H1 (cell line): ENCODE measurements at regions not wholly inside any gene's neighbourhood (a gene's known extent, or its start where the extent isn't known, plus 50 kb on each side); places are given as distances from the start of the nearest gene placed in this dataset.

Source experiments
- CTCF ChIA-PET: fragments of 300-600 bp; sonication (Branson Sonifier 250); formaldehyde crosslinking; loops from one replicate; lab custom pipeline; 2021; ENCODE audit not compliant: partially characterized antibody; lab: Charles Lee
- POLR2A ChIA-PET: fragments of 300-600 bp; sonication (Branson Sonifier 250); formaldehyde crosslinking; loops from one replicate; lab custom pipeline; 2021; ENCODE audit warnings: inconsistent platforms; ENCODE audit not compliant: partially characterized antibody; lab: Charles Lee
- DNase-seq, 2 experiments: peaks; one replicate each; pipeline versions ENCODE4 v3.0.0 to v3.0.0-alpha.2; 2010 to 2022; ENCODE audit warnings: low spot score in 2 of 2, low read depth in 1 of 2, mixed read lengths in 1 of 2
- FAIRE-seq: peaks from 2 replicates; lab custom pipeline; 2011; peaks lifted over from hg19 to GRCh38; lab: Jason Lieb, UNC
- H2AFZ ChIP-seq: 2 replicates; pipeline ENCODE4 v1.8.1; 2012; ENCODE audit warnings: low read length, inconsistent platforms
- H2AK5ac ChIP-seq: 2 replicates; pipeline ENCODE4 v1.6.1; 2013; ENCODE audit warnings: low read depth, low read length
- H2BK120ac ChIP-seq: replicated peaks from 2 replicates; pipeline ENCODE3; 2013; ENCODE audit warnings: low read depth, low read length, inconsistent platforms
- H2BK12ac ChIP-seq: 2 replicates; pipeline ENCODE4 v1.6.1; 2013; ENCODE audit warnings: low read depth, low read length
- H2BK15ac ChIP-seq: 2 replicates; pipeline ENCODE4 v1.6.1; 2013; ENCODE audit warnings: low read length
- H2BK20ac ChIP-seq: 2 replicates; pipeline ENCODE4 v1.6.1; 2013; ENCODE audit warnings: low read length
- H2BK5ac ChIP-seq: 2 replicates; pipeline ENCODE4 v1.6.1; 2013; ENCODE audit warnings: low read depth, low read length
- H3K14ac ChIP-seq: 2 replicates; pipeline ENCODE4 v1.6.1; 2013; ENCODE audit warnings: inconsistent platforms; ENCODE audit not compliant: insufficient read length
- H3K18ac ChIP-seq: 2 replicates; pipeline ENCODE4 v1.6.1; 2013; ENCODE audit warnings: low read length; ENCODE audit errors: extremely low read depth
- H3K23ac ChIP-seq: 2 replicates; pipeline ENCODE4 v1.6.1; 2013; ENCODE audit warnings: inconsistent platforms; ENCODE audit not compliant: insufficient read length
- H3K23me2 ChIP-seq: 2 replicates; pipeline ENCODE4 v1.6.1; 2013; ENCODE audit warnings: low read depth, low read length
- H3K27ac ChIP-seq: 2 replicates; pipeline ENCODE4 v1.6.1; 2011; ENCODE audit warnings: low read depth, low read length, inconsistent platforms
- H3K27me3 ChIP-seq, 4 experiments: replicated peaks in 1 of 4; 1 replicate in 1 of 4; 2 replicates in 3 of 4; pipeline versions ENCODE4 v1.6.1 to v1.8.1; 2011 to 2013; ENCODE audit warnings: low read length in 3 of 4, mild to moderate bottlenecking in 3 of 4, inconsistent platforms in 2 of 4, mixed read lengths in 2 of 4, moderate library complexity in 1 of 4; ENCODE audit not compliant: control insufficient read depth in 3 of 4, insufficient read depth in 3 of 4; ENCODE audit errors: extremely low read depth in 1 of 4
- H3K36me3 ChIP-seq, 4 experiments: 2 replicates each; pipeline versions ENCODE4 v1.6.1 to v1.8.1; 2011 to 2013; ENCODE audit warnings: mild to moderate bottlenecking in 4 of 4, low read length in 3 of 4, moderate library complexity in 2 of 4, control low read depth in 1 of 4, inconsistent platforms in 1 of 4; ENCODE audit not compliant: insufficient read depth in 4 of 4, control insufficient read depth in 2 of 4
- H3K4ac ChIP-seq: replicated peaks from 2 replicates; pipeline ENCODE3; 2013; ENCODE audit warnings: low read length, low read depth, mixed read lengths, inconsistent platforms; ENCODE audit not compliant: insufficient read length
- H3K4me1 ChIP-seq, 4 experiments: replicated peaks in 1 of 4; 1 replicate in 1 of 4; 2 replicates in 3 of 4; pipeline versions ENCODE4 v1.6.1 to v1.8.1; 2011 to 2013; ENCODE audit warnings: low read length in 3 of 4, inconsistent platforms in 2 of 4, mixed read lengths in 1 of 4; ENCODE audit not compliant: insufficient read depth in 4 of 4, control insufficient read depth in 3 of 4
- H3K4me2 ChIP-seq, 2 experiments: 2 replicates each; pipeline versions ENCODE4 v1.6.1 to v1.8.1; 2011 to 2013; ENCODE audit warnings: low read depth in 2 of 2, low read length in 2 of 2, control low read depth in 1 of 2, inconsistent platforms in 1 of 2, mild to moderate bottlenecking in 1 of 2; ENCODE audit not compliant: insufficient read depth in 1 of 2
- H3K4me3 ChIP-seq, 4 experiments: fragments of 200-600, 300-600 bp in 1 of 4; sonication (generic), shearing (Covaris generic), sonication (Bioruptor Twin) in 1 of 4; 2 replicates each; pipeline versions ENCODE4 v1.5.1 to v1.8.1; 2011 to 2016; ENCODE audit warnings: low read length in 4 of 4, low read depth in 3 of 4, control low read depth in 2 of 4, inconsistent platforms in 2 of 4, mild to moderate bottlenecking in 2 of 4, mixed read lengths in 1 of 4, moderate library complexity in 1 of 4; ENCODE audit not compliant: insufficient read depth in 2 of 4; ENCODE audit errors: extremely low read depth in 1 of 4
- H3K56ac ChIP-seq: replicated peaks from 2 replicates; pipeline ENCODE3; 2013; ENCODE audit warnings: low read depth, mild to moderate bottlenecking, mixed read lengths, low read length, inconsistent platforms; ENCODE audit not compliant: insufficient read length
- H3K79me1 ChIP-seq: 2 replicates; pipeline ENCODE4 v1.6.1; 2013; ENCODE audit warnings: low read depth, low read length, control low read depth
- H3K79me2 ChIP-seq, 2 experiments: 2 replicates each; pipeline versions ENCODE4 v1.6.1 to v1.8.1; 2012 to 2013; ENCODE audit warnings: low read length in 2 of 2, mild to moderate bottlenecking in 2 of 2, inconsistent platforms in 1 of 2; ENCODE audit not compliant: insufficient read depth in 2 of 2, control insufficient read depth in 1 of 2
- H3K9ac ChIP-seq, 4 experiments: replicated peaks in 1 of 4; 1 replicate in 1 of 4; 2 replicates in 3 of 4; pipeline versions ENCODE4 v1.6.1 to v1.8.1; 2011 to 2013; ENCODE audit warnings: low read depth in 3 of 4, low read length in 3 of 4, control low read depth in 2 of 4, mild to moderate bottlenecking in 2 of 4, moderate library complexity in 2 of 4, inconsistent platforms in 1 of 4; ENCODE audit errors: extremely low read depth in 1 of 4
- H3K9me3 ChIP-seq, 2 experiments: 2 replicates each; pipeline versions ENCODE4 v1.6.1 to v1.8.1; 2012 to 2013; ENCODE audit warnings: mild to moderate bottlenecking in 2 of 2, moderate library complexity in 2 of 2, control low read depth in 1 of 2, inconsistent platforms in 1 of 2, low read depth in 1 of 2, low read length in 1 of 2, mixed read lengths in 1 of 2; ENCODE audit not compliant: insufficient read depth in 2 of 2
- H4K20me1 ChIP-seq, 2 experiments: replicated peaks in 1 of 2; 2 replicates each; pipeline versions ENCODE3 to v1.8.1; 2011 to 2013; ENCODE audit warnings: inconsistent platforms in 2 of 2, low read length in 2 of 2, mild to moderate bottlenecking in 1 of 2; ENCODE audit not compliant: insufficient read depth in 2 of 2, control insufficient read depth in 1 of 2
- H4K5ac ChIP-seq: 2 replicates; pipeline ENCODE4 v1.6.1; 2013; ENCODE audit warnings: low read length, low read depth, mixed read lengths, inconsistent platforms; ENCODE audit not compliant: insufficient read length
- H4K8ac ChIP-seq: 2 replicates; pipeline ENCODE4 v1.8.0; 2013; ENCODE audit warnings: mild to moderate bottlenecking, moderate library complexity, low read length, inconsistent platforms; ENCODE audit not compliant: insufficient read depth; ENCODE audit errors: extremely low read depth
- H4K91ac ChIP-seq: replicated peaks from 2 replicates; pipeline ENCODE3; 2013; ENCODE audit warnings: low read length, mixed read lengths, inconsistent platforms; ENCODE audit not compliant: insufficient read length
- CBX5 ChIP-seq: fragments of 300-800, 300-1000 bp; sonication (generic); IDR thresholded peaks from 2 replicates; pipeline ENCODE4 v1.7.1; 2016; ENCODE audit warnings: antibody characterized with exemption, low read length, low read depth
- CREB1 ChIP-seq: IDR thresholded peaks from 2 replicates; pipeline ENCODE4 v1.6.1; 2012; ENCODE audit warnings: inconsistent platforms
- CTBP2 ChIP-seq: IDR thresholded peaks from 2 replicates; pipeline ENCODE4 v1.7.0; 2011; ENCODE audit warnings: borderline replicate concordance, mild to moderate bottlenecking, moderate library complexity, mixed read lengths, low read length; ENCODE audit not compliant: insufficient read depth, insufficient read length
- EZH2 ChIP-seq: fragments of 200-600 bp; sonication (generic); IDR thresholded peaks from 2 replicates; pipeline ENCODE4 v1.7.1; 2012; ENCODE audit warnings: low read depth, mild to moderate bottlenecking, moderate library complexity, low read length, inconsistent platforms; ENCODE audit not compliant: severe bottlenecking
- GABPA ChIP-seq: IDR thresholded peaks from 2 replicates; pipeline ENCODE4 v1.6.1; 2011; ENCODE audit warnings: mild to moderate bottlenecking, low read length, moderate library complexity, borderline replicate concordance; ENCODE audit not compliant: insufficient read depth
- GTF2F1 ChIP-seq: IDR thresholded peaks from 2 replicates; pipeline ENCODE4 v1.6.1; 2012; ENCODE audit warnings: low read depth, low read length, improper control_type of control experiment, borderline replicate concordance
- POLR2A ChIP-seq, 2 experiments: IDR thresholded peaks; 1 replicate in 1 of 2; 2 replicates in 1 of 2; pipeline ENCODE4 v1.6.1; 2011; ENCODE audit warnings: low read depth in 2 of 2, low read length in 2 of 2, mild to moderate bottlenecking in 2 of 2; ENCODE audit errors: control extremely low read depth in 1 of 2
- POU5F1 ChIP-seq: IDR thresholded peaks from 2 replicates; pipeline ENCODE4 v1.6.1; 2011; ENCODE audit warnings: low read depth, mild to moderate bottlenecking, low read length, moderate library complexity
- RXRA ChIP-seq: IDR thresholded peaks from 2 replicates; pipeline ENCODE4 v1.6.1; 2011; ENCODE audit warnings: low read depth, mild to moderate bottlenecking, low read length, moderate library complexity; ENCODE audit not compliant: insufficient read depth
- SIN3A ChIP-seq, 2 experiments: IDR thresholded peaks in 1 of 2; conservative IDR thresholded peaks in 1 of 2; 2 replicates each; pipeline ENCODE4 v1.6.1; 2011 to 2012; ENCODE audit warnings: low read length in 2 of 2, improper control_type of control experiment in 1 of 2, low read depth in 1 of 2, mild to moderate bottlenecking in 1 of 2
- TAF1 ChIP-seq: IDR thresholded peaks from 2 replicates; pipeline ENCODE4 v1.6.1; 2011; ENCODE audit warnings: mild to moderate bottlenecking, low read depth, low read length
- TEAD4 ChIP-seq: IDR thresholded peaks from 2 replicates; pipeline ENCODE4 v1.6.1; 2012; ENCODE audit warnings: low read depth, low read length, inconsistent platforms, mixed read lengths
- USF2 ChIP-seq: IDR thresholded peaks from 2 replicates; pipeline ENCODE4 v1.6.1; 2011; ENCODE audit warnings: low read length, improper control_type of control experiment
- WGBS, 2 experiments: shearing (Covaris generic) in 1 of 2; methylation state at CpG; one replicate each; pipeline versions ENCODE4 v1.1.6 to v1.1.7; 2013 to 2015; ENCODE audit warnings: low lambda C conversion rate in 2 of 2, mixed read lengths in 2 of 2, inconsistent platforms in 1 of 2, low coverage in 1 of 2, missing lambda C conversion rate in 1 of 2; ENCODE audit not compliant: insufficient replicate concordance in 2 of 2, insufficient coverage in 1 of 2, insufficient read length in 1 of 2; ENCODE audit errors: extremely low coverage in 1 of 2, missing lambda C conversion rate in 1 of 2; 5-methylcytosine and 5-hydroxymethylcytosine counted together

GRCh38 chr18:44507729-44508325, 172.9 kb upstream of the SETBP1 start:
- FAIRE-seq, result no peak
- H2BK15ac ChIP-seq, result no peak overlapping the region
- ChIA-PET CTCF (interaction anchor here (0.8 kb wide), 1 partner anchor 1912 kb away, joined by 3 read pairs; no protein-coding TSS in a partner anchor), POLR2A (interaction anchor here (0.6 kb wide), 1 partner anchor 1667 kb away, joined by 3 read pairs; no protein-coding TSS in a partner anchor)
- DNase-seq, result no peak
- H4K20me1 ChIP-seq, result no peaks in the 10 kb centered on the region
- H4K5ac ChIP-seq, result no peak overlapping the region
- H4K91ac ChIP-seq, result no peak overlapping the region
- H3K4ac ChIP-seq, result no peak overlapping the region
- H2AFZ ChIP-seq, result no peak overlapping the region
- no peaks in the 10 kb centered on the region for H3K36me3 ChIP-seq
- no peak overlapping the region for H2AK5ac ChIP-seq
- no peak overlapping the region for H3K18ac ChIP-seq
- H3K79me1 ChIP-seq, result no peaks in the 10 kb centered on the region
- H3K27me3 ChIP-seq, result no peaks in the 10 kb centered on the region
- H2BK120ac ChIP-seq, result no peak overlapping the region
- H3K23me2 ChIP-seq, result no peaks in the 10 kb centered on the region
- no peak overlapping the region for H3K14ac ChIP-seq
- H3K27ac ChIP-seq, result no peak overlapping the region
- no peaks in the 10 kb centered on the region for H3K79me2 ChIP-seq
- no peaks in the 10 kb centered on the region for H3K9me3 ChIP-seq
- no peaks in the 10 kb centered on the region; a peak in 1 of 7 replicates for H3K4me1 ChIP-seq
- H4K8ac ChIP-seq, result no peak overlapping the region
- H2BK12ac ChIP-seq, result no peak overlapping the region
- H3K4me3 ChIP-seq, result no peak overlapping the region
- H3K4me2 ChIP-seq, result no peak overlapping the region
- 95% methylated on average over 6 of the region's 6 CpGs; no CpG with 5 or more reads in 1 of the 2 experiments for WGBS, 2 experiments
- H2BK20ac ChIP-seq, result no peak overlapping the region
- H3K23ac ChIP-seq, result no peak overlapping the region
- no peak overlapping the region for H3K56ac ChIP-seq
- no peak overlapping the region for H3K9ac ChIP-seq
- H2BK5ac ChIP-seq, result no peak overlapping the region
- TF ChIP-seq GTF2F1 (no peak), TAF1 (no peak), CTBP2 (no peak), CREB1 (no peak), POLR2A (IDR thresholded peaks at IDR 0.05; ENCODE audit: control extremely low read depth in 1 of 2, low read depth in 2 of 2, low read length in 2 of 2) (no peak), RXRA (no peak), SIN3A (conservative IDR thresholded peaks at IDR 0.05 in 1 of 2, IDR thresholded peaks at IDR 0.05 in 1 of 2; ENCODE audit: low read depth in 1 of 2, low read length in 2 of 2) (no peak), TEAD4 (no peak), CBX5 (no peak), GABPA (no peak), USF2 (no peak), EZH2 (no peak), POU5F1 (no peak)
